Neural crest cell (in vitro differentiated cells): ENCODE measurements at regions not wholly inside any gene's neighbourhood (a gene's known extent, or its start where the extent isn't known, plus 50 kb on each side); places are given as distances from the start of the nearest gene placed in this dataset.

ENCODE experiments used
- DNase-seq: peaks from one replicate; pipeline ENCODE4 v3.0.0; 2021; ENCODE audit warnings: low read depth, mixed read lengths, low spot score
- H3K27ac Mint-ChIP-seq: one replicate; pipeline ENCODE4 v1.8.0; 2021; ENCODE audit warnings: mild to moderate bottlenecking, mixed read lengths; ENCODE audit not compliant: unreplicated experiment
- H3K27me3 Mint-ChIP-seq: 2 replicates; pipeline ENCODE4 v1.8.0; 2021; ENCODE audit warnings: low read depth, mild to moderate bottlenecking, mixed read lengths
- H3K36me3 Mint-ChIP-seq: 2 replicates; pipeline ENCODE4 v1.8.0; 2021; ENCODE audit warnings: low read depth, mild to moderate bottlenecking, mixed read lengths
- H3K4me1 Mint-ChIP-seq: 2 replicates; pipeline ENCODE4 v1.8.0; 2021; ENCODE audit warnings: mixed read lengths
- H3K4me3 Mint-ChIP-seq: one replicate; pipeline ENCODE4 v1.8.0; 2021; ENCODE audit warnings: mild to moderate bottlenecking, mixed read lengths
- H3K9me3 Mint-ChIP-seq: 2 replicates; pipeline ENCODE4 v1.8.0; 2021; ENCODE audit warnings: mixed read lengths
- CTCF ChIP-seq: fragments of 200-600 bp; sonication (generic); conservative IDR thresholded peaks from 2 replicates; pipeline ENCODE4 v1.5.0; 2021; ENCODE audit warnings: antibody characterized with exemption, mild to moderate bottlenecking

GRCh38 chr3:87413814-87414213 lies 137.4 kb upstream of the POU1F1 start:
- Mint-ChIP-seq H3K27ac (no peak overlapping the region), H3K36me3 (no peaks in the 10 kb centered on the region), H3K9me3 (peaks cover 7% of the 10 kb centered on the region), H3K4me1 (no peaks in the 10 kb centered on the region), H3K4me3 (no peak overlapping the region), H3K27me3 (no peaks in the 10 kb centered on the region)
- no peak for DNase-seq
- TF ChIP-seq CTCF, result no peak

GRCh38 chr3:87410110-87410509 lies 133.7 kb upstream of the POU1F1 start:
- no peak for TF ChIP-seq CTCF
- Mint-ChIP-seq H3K9me3 (peaks cover 3% of the 10 kb centered on the region), H3K4me1 (no peaks in the 10 kb centered on the region), H3K4me3 (no peak overlapping the region), H3K27ac (no peak overlapping the region), H3K27me3 (no peaks in the 10 kb centered on the region), H3K36me3 (no peaks in the 10 kb centered on the region)
- no peak for DNase-seq

- H3K27me3 Mint-ChIP-seq, result no peaks in the 10 kb centered on the region
- H3K9me3 Mint-ChIP-seq, result peaks cover 2% of the 10 kb centered on the region
- H3K27ac Mint-ChIP-seq, result no peak overlapping the region
- H3K36me3 Mint-ChIP-seq, result no peaks in the 10 kb centered on the region
- H3K4me3 Mint-ChIP-seq, result no peak overlapping the region
- no peaks in the 10 kb centered on the region for H3K4me1 Mint-ChIP-seq
- TF ChIP-seq CTCF, result no peak
- no peak for DNase-seq
Observed at GRCh38 chr3:87398168-87398801, 121.9 kb upstream of the POU1F1 start.

- TF ChIP-seq CTCF, result no peak
- Mint-ChIP-seq H3K9me3 (peaks cover 2% of the 10 kb centered on the region), H3K4me3 (no peak overlapping the region), H3K36me3 (no peaks in the 10 kb centered on the region), H3K4me1 (no peaks in the 10 kb centered on the region), H3K27me3 (no peaks in the 10 kb centered on the region), H3K27ac (no peak overlapping the region)
- DNase-seq, result no peak
Observed at GRCh38 chr3:87397211-87397610, 120.8 kb upstream of the POU1F1 start.

GRCh38 chr3:87390821-87391220 lies 114.4 kb upstream of the POU1F1 start:
- no peaks in the 10 kb centered on the region for H3K27me3 Mint-ChIP-seq
- peaks cover 8% of the 10 kb centered on the region for H3K9me3 Mint-ChIP-seq
- H3K4me3 Mint-ChIP-seq, result no peak overlapping the region
- no peaks in the 10 kb centered on the region for H3K4me1 Mint-ChIP-seq
- no peak for TF ChIP-seq CTCF
- no peak overlapping the region for H3K27ac Mint-ChIP-seq
- H3K36me3 Mint-ChIP-seq, result no peaks in the 10 kb centered on the region
- DNase-seq, result no peak
